ENCODE measurements at regions not wholly inside any gene's neighbourhood (a gene's known extent, or its start where the extent isn't known, plus 50 kb on each side); places are given as distances from the start of the nearest gene placed in this dataset.

DNA sequence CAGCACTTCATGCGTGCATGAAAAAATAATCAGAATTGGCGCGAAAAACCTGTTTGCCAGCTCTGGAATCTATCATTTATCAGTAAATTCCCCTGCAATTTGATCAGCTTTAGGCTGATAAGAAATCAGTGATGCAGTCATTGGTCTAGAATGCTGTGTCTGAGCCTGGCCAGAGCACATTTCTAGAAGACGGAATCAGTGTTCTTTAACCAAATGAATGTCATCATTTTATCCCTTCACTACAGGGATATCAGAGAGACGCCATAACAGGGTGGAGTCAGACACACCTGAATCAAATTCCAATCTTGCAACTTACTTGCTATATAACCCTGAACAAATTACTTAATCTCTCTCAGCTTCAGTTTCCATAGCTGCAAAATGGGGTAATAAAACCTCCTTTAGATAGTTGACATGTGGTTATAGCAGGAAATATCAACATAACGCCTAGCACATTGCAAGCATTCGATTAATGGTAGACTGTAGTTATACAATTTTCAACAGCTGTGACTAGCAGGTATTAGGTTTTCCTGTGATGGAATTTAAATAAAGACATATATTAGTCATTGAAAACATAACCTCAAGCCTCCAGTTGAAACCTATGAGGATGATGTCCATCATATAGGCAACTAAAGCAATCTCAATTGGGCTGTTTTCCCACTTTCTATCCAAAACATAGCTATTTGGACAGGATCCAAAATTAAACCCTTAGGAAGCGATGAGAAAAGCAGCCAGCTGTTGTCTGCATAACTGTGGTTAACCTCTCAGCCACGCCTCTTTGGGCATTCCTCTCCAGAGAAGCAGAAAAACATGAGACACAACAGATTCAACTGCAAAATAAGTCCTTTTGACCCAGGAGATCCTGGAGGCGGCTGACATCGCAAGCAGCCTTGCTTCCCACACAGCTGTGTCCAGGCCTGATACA is 51.6 kb upstream of the UBL3 start:
- TF ChIP-seq, protein P1, sequence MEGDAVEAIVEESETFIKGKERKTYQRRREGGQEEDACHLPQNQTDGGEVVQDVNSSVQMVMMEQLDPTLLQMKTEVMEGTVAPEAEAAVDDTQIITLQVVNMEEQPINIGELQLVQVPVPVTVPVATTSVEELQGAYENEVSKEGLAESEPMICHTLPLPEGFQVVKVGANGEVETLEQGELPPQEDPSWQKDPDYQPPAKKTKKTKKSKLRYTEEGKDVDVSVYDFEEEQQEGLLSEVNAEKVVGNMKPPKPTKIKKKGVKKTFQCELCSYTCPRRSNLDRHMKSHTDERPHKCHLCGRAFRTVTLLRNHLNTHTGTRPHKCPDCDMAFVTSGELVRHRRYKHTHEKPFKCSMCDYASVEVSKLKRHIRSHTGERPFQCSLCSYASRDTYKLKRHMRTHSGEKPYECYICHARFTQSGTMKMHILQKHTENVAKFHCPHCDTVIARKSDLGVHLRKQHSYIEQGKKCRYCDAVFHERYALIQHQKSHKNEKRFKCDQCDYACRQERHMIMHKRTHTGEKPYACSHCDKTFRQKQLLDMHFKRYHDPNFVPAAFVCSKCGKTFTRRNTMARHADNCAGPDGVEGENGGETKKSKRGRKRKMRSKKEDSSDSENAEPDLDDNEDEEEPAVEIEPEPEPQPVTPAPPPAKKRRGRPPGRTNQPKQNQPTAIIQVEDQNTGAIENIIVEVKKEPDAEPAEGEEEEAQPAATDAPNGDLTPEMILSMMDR (IDR thresholded peaks at IDR 0.05; ENCODE audit: borderline replicate concordance, extremely low read depth, low read length, poor library complexity, severe bottlenecking), result no peak
- no peak for TF ChIP-seq EZH2 (IDR thresholded peaks at IDR 0.05; ENCODE audit: borderline replicate concordance, low read depth, low read length, severe bottlenecking)

More for the DNA sequence above, 51.6 kb upstream of the UBL3 start:
- Histone ChIP-seq H3K36me3 (ENCODE audit: insufficient read depth, low read length) (no peaks in the 10 kb centered on the region), H3K4me3 (ENCODE audit: low read depth in 1 of 2, low read length in 2 of 2) (no peak overlapping the region), H4K20me1 (ENCODE audit: insufficient read depth, low read length) (no peaks in the 10 kb centered on the region), H3K27ac (ENCODE audit: low read length) (no peak overlapping the region), H3K79me2 (ENCODE audit: insufficient read depth, low read length) (no peaks in the 10 kb centered on the region), H3K4me2 (ENCODE audit: insufficient read depth, low read length) (no peak overlapping the region), H3K9ac (ENCODE audit: low read depth, low read length) (no peak overlapping the region), H3K9me3 (ENCODE audit: insufficient read depth, low read length, severe bottlenecking) (no peaks in the 10 kb centered on the region), H2AFZ (ENCODE audit: low read depth, low read length) (no peak overlapping the region), H3K27me3 (ENCODE audit: insufficient read depth, low read length, poor library complexity) (peaks cover 6% of the 10 kb centered on the region), H3K4me1 (ENCODE audit: insufficient read depth, low read length) (peaks cover 6% of the 10 kb centered on the region)
- DNase-seq (peak; percentile 47), ATAC-seq (ENCODE audit: insufficient read depth, low read depth) (peak; percentile 78)
